ENCODE measurements at regions not wholly inside any gene's neighbourhood (a gene's known extent, or its start where the extent isn't known, plus 50 kb on each side); places are given as distances from the start of the nearest gene placed in this dataset.

DNA sequence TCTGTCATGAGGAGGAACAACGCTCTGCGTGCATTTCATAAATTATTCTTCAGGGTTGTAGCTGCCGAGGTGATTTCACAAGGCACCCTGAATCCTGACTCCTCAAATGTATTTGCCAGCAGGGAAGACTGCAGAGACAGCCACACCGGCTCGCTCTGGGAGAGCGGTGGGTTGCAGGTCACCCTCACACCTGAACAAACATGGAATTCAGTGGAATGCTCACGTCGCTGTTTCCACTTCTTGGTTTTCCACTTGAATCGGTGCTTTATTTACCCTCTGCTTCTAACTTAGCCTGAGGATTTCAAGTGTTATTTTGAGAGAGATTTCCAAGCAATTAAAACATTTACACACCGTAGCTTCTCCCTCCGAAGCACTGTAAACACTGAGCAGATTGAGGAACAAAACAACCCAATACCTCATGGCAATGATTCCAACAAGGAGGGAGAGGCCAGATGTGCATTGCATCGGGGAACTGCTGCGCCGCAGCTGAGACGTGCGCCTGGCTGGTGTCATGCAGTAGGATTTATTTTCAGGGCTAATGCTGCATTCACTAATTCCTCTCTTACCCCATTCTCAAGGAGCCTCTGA is 59.5 kb upstream of the GGTLC1 start:
- DNase-seq, result no peak
- Histone ChIP-seq H3K36me3 (no peaks in the 10 kb centered on the region), H3K4me3 (no peak overlapping the region), H3K27me3 (peaks cover 0 to 6% (median 0%) of the 10 kb centered on the region in 3 donors), H3K9me3 (no peaks in the 10 kb centered on the region), H3K4me1 (no peaks in the 10 kb centered on the region), H3K27ac (no peak overlapping the region)
- TF ChIP-seq POLR2A (IDR thresholded peaks at IDR 0.05), result no peak
- TF ChIP-seq EP300 (IDR thresholded peaks at IDR 0.05), result no peak
- TF ChIP-seq, protein P1, sequence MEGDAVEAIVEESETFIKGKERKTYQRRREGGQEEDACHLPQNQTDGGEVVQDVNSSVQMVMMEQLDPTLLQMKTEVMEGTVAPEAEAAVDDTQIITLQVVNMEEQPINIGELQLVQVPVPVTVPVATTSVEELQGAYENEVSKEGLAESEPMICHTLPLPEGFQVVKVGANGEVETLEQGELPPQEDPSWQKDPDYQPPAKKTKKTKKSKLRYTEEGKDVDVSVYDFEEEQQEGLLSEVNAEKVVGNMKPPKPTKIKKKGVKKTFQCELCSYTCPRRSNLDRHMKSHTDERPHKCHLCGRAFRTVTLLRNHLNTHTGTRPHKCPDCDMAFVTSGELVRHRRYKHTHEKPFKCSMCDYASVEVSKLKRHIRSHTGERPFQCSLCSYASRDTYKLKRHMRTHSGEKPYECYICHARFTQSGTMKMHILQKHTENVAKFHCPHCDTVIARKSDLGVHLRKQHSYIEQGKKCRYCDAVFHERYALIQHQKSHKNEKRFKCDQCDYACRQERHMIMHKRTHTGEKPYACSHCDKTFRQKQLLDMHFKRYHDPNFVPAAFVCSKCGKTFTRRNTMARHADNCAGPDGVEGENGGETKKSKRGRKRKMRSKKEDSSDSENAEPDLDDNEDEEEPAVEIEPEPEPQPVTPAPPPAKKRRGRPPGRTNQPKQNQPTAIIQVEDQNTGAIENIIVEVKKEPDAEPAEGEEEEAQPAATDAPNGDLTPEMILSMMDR (IDR thresholded peaks at IDR 0.05), result no peak
- no peak for TF ChIP-seq POLR2AphosphoS5 (IDR thresholded peaks at IDR 0.05)
- WGBS, 2 donors, result 49 to 70% methylated on average over 16 of the region's 16 CpGs
- intact Hi-C loops (cut with DNase I), result no loop called here

GRCh38 chr20:24046888-24047287 is 58.3 kb upstream of the GGTLC1 start:
- no peaks in the 10 kb centered on the region for H3K4me1 ChIP-seq
- H3K4me3 ChIP-seq, result no peak overlapping the region
- peaks cover 0 to 6% (median 0%) of the 10 kb centered on the region in 3 donors for H3K27me3 ChIP-seq
- H3K36me3 ChIP-seq, result no peaks in the 10 kb centered on the region
- DNase-seq, result no peak
- no peak for TF ChIP-seq POLR2AphosphoS5 (IDR thresholded peaks at IDR 0.05)
- TF ChIP-seq, protein P1 (IDR thresholded peaks at IDR 0.05), result no peak
- 85 to 86% methylated on average over 1 of the region's 1 CpG for WGBS, 2 donors
- H3K9me3 ChIP-seq, result no peaks in the 10 kb centered on the region
- intact Hi-C loops (cut with DNase I), result no loop called here
- no peak overlapping the region for H3K27ac ChIP-seq

DNA sequence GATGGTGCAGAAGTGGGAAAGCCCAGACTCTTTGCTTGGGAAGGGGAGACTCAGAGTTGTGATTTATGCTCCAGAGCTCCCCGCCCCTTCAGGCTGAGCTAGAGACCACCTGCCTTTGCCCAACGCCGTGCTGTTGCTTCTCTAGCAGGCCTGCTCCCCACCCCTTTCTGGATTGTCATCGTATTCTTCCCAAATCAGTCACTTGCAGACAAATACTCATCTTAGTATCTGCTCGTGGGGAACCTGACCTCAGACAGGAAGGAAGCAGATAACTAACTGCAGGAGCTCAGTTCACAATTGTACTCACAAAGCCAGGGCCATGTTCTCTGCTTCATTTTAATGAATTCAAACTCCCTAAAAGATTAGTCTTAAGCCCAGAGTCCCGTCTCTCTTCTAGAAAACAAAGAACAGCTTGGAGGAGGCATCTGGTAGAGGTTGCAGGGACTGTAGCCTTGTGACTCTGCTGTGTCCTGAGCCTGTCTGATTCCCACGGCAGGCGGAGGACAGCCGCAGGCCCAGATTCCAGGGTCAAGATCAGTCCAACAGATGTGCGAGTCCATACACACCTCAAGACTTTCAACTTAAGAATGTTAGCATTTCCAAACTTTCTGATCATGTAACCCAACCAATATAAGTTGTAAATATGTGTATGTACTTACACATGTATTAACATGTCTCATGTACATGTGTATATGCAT is 57.2 kb upstream of the GGTLC1 start:
- Histone ChIP-seq H3K4me3 (no peak overlapping the region), H3K27ac (no peak overlapping the region), H3K36me3 (no peaks in the 10 kb centered on the region), H3K9me3 (no peaks in the 10 kb centered on the region), H3K4me1 (no peaks in the 10 kb centered on the region), H3K27me3 (no peaks in the 10 kb centered on the region)
- TF ChIP-seq, protein P1 (IDR thresholded peaks at IDR 0.05), result no peak
- no peak for TF ChIP-seq POLR2A (IDR thresholded peaks at IDR 0.05)
- no peak for TF ChIP-seq EP300 (IDR thresholded peaks at IDR 0.05)
- no peak for TF ChIP-seq POLR2AphosphoS5 (IDR thresholded peaks at IDR 0.05)
- intact Hi-C loops (cut with DNase I), result no loop called here
- no peak for DNase-seq
- WGBS, 2 donors, result 62 to 78% methylated on average over 10 of the region's 10 CpGs

DNA sequence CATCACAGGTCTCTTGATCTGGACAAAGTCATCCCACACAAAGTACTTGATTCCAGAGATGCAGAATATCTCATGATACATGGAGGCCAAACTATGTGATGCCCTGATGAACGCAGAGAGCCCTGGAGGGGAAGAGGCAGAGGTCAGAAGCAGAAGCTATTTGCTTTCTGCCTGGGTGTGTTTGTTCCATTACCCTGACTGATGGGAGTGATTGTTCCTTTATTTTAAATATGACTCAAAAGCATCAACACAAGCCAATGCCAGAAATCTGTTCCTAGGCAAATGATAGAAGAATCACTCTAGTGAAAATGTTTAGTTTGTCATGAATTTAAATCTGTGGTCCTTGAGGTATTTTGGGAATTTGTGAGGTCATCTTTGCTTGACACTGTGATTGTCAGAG is 54.7 kb upstream of the GGTLC1 start:
- Histone ChIP-seq H3K27ac (no peak overlapping the region), H3K36me3 (no peaks in the 10 kb centered on the region), H3K9me3 (no peaks in the 10 kb centered on the region), H3K4me1 (no peaks in the 10 kb centered on the region), H3K4me3 (no peak overlapping the region), H3K27me3 (no peaks in the 10 kb centered on the region)
- intact Hi-C loops (cut with DNase I), result no loop called here
- no peak for DNase-seq
- 66 to 78% methylated on average over 1 of the region's 1 CpG for WGBS, 2 donors
- TF ChIP-seq POLR2AphosphoS5 (IDR thresholded peaks at IDR 0.05), result no peak
- TF ChIP-seq, protein P1 (IDR thresholded peaks at IDR 0.05), result no peak
- TF ChIP-seq EP300 (IDR thresholded peaks at IDR 0.05), result no peak
- TF ChIP-seq POLR2A (IDR thresholded peaks at IDR 0.05), result no peak

Measured in sigmoid colon (tissue), 6 donors.